GM13976 (cell line): ENCODE measurements at regions not wholly inside any gene's neighbourhood (a gene's known extent, or its start where the extent isn't known, plus 50 kb on each side); places are given as distances from the start of the nearest gene placed in this dataset.

ENCODE experiments used
- DNase-seq: peaks from one replicate; pipeline ENCODE4 v3.0.0; 2012; ENCODE audit warnings: low spot score
- CTCF ChIP-seq: IDR thresholded peaks from 2 replicates; pipeline ENCODE4 v1.5.1; 2012; ENCODE audit warnings: borderline replicate concordance, mild to moderate bottlenecking; ENCODE audit not compliant: insufficient read depth; ENCODE audit errors: extremely low read depth, missing control alignments, control extremely low read depth
- in situ Hi-C: fragments of 300-500 bp; cut with MboI; formaldehyde crosslinking; loops from one replicate; pipeline ENCODE4 v1.12.0; 2022; ENCODE audit warnings: low sequenced_read_pairs, mixed read lengths, inconsistent platforms; ENCODE audit not compliant: unreplicated experiment

GRCh38 chr3:67176396-67176795 is 178.3 kb downstream of the KBTBD8 start:
- DNase-seq = no peak
- TF ChIP-seq CTCF = no peak
- in situ Hi-C loops = no loop called here

GRCh38 chr3:67192466-67192865 is 194.4 kb downstream of the KBTBD8 start:
- no peak for DNase-seq
- TF ChIP-seq CTCF = no peak
- in situ Hi-C loops = no loop called here

GRCh38 chr3:67196677-67197076 is 198.6 kb downstream of the KBTBD8 start:
- in situ Hi-C loops = no loop called here
- no peak for TF ChIP-seq CTCF
- no peak for DNase-seq

GRCh38 chr3:67198374-67198773 is 200.3 kb downstream of the KBTBD8 start:
- no peak for DNase-seq
- no peak for TF ChIP-seq CTCF
- in situ Hi-C loops = no loop called here

GRCh38 chr3:67200618-67201017 is 202.5 kb downstream of the KBTBD8 start:
- in situ Hi-C loops = no loop called here
- TF ChIP-seq CTCF = no peak
- DNase-seq = no peak

- in situ Hi-C loops = no loop called here
- TF ChIP-seq CTCF = no peak
- no peak for DNase-seq
These were observed 202.9 kb downstream of the KBTBD8 start for GRCh38 chr3:67201026-67201425.

GRCh38 chr3:67202053-67202452 is 203.9 kb downstream of the KBTBD8 start:
- in situ Hi-C loops = no loop called here
- DNase-seq = no peak
- TF ChIP-seq CTCF = no peak
